PFSK-1 (cell line): ENCODE measurements at regions not wholly inside any gene's neighbourhood (a gene's known extent, or its start where the extent isn't known, plus 50 kb on each side); places are given as distances from the start of the nearest gene placed in this dataset.

Experiments
- FOXP2 ChIP-seq: optimal IDR thresholded peaks from 2 replicates; pipeline ENCODE3; 2011; ENCODE audit warnings: borderline replicate concordance, control low read depth, inconsistent platforms; ENCODE audit not compliant: insufficient read depth; ENCODE audit errors: extremely low read length, extremely low read depth
- POLR2AphosphoS5 ChIP-seq: IDR thresholded peaks from 2 replicates; pipeline ENCODE4 v1.6.1; 2012; ENCODE audit warnings: low read depth, mild to moderate bottlenecking, control low read depth, low read length, moderate library complexity
- SIN3A ChIP-seq: IDR thresholded peaks from 2 replicates; pipeline ENCODE4 v1.6.1; 2012; ENCODE audit warnings: mild to moderate bottlenecking, low read length, moderate library complexity, borderline replicate concordance; ENCODE audit not compliant: insufficient read depth
- TAF1 ChIP-seq: IDR thresholded peaks from 2 replicates; pipeline ENCODE4 v1.6.1; 2012; ENCODE audit warnings: low read length, control low read depth, borderline replicate concordance; ENCODE audit not compliant: insufficient read depth
- TF ChIP-seq, protein P1 (sequence below), 2 experiments: IDR thresholded peaks; 2 replicates each; pipeline versions ENCODE4 v1.6.1 to v1.8.0; 2011 to 2012; ENCODE audit warnings: low read depth in 2 of 2, low read length in 2 of 2, control low read depth in 1 of 2, inconsistent platforms in 1 of 2, mild to moderate bottlenecking in 1 of 2, moderate library complexity in 1 of 2; ENCODE audit not compliant: insufficient read depth in 1 of 2

DNA sequence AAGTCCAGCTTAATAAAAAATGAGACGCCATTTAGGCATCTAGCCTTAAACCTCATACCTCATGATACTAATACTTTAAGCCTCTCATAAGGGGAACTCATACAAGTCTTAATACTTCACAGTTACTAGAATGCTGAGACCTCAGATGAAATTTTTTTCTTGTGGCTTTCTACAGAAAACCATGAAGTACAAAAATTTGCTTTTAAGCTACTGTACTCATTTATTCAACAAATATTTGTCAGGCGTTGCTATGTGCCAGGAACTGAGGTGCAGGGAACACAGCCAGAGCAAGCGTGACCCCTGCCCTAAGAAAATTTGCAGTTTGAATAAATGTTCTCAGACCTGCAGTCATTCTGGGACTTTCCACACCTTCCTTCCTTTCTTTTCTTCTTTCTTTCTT, 150.6 kb downstream of the MRPL39 start:
- TF ChIP-seq SIN3A (no peak), POLR2AphosphoS5 (no peak), TAF1 (no peak), FOXP2 (no peak)
- TF ChIP-seq, protein P1, sequence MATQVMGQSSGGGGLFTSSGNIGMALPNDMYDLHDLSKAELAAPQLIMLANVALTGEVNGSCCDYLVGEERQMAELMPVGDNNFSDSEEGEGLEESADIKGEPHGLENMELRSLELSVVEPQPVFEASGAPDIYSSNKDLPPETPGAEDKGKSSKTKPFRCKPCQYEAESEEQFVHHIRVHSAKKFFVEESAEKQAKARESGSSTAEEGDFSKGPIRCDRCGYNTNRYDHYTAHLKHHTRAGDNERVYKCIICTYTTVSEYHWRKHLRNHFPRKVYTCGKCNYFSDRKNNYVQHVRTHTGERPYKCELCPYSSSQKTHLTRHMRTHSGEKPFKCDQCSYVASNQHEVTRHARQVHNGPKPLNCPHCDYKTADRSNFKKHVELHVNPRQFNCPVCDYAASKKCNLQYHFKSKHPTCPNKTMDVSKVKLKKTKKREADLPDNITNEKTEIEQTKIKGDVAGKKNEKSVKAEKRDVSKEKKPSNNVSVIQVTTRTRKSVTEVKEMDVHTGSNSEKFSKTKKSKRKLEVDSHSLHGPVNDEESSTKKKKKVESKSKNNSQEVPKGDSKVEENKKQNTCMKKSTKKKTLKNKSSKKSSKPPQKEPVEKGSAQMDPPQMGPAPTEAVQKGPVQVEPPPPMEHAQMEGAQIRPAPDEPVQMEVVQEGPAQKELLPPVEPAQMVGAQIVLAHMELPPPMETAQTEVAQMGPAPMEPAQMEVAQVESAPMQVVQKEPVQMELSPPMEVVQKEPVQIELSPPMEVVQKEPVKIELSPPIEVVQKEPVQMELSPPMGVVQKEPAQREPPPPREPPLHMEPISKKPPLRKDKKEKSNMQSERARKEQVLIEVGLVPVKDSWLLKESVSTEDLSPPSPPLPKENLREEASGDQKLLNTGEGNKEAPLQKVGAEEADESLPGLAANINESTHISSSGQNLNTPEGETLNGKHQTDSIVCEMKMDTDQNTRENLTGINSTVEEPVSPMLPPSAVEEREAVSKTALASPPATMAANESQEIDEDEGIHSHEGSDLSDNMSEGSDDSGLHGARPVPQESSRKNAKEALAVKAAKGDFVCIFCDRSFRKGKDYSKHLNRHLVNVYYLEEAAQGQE (IDR thresholded peaks at IDR 0.05; ENCODE audit: insufficient read depth in 1 of 2, low read depth in 2 of 2, low read length in 2 of 2): no peak

DNA sequence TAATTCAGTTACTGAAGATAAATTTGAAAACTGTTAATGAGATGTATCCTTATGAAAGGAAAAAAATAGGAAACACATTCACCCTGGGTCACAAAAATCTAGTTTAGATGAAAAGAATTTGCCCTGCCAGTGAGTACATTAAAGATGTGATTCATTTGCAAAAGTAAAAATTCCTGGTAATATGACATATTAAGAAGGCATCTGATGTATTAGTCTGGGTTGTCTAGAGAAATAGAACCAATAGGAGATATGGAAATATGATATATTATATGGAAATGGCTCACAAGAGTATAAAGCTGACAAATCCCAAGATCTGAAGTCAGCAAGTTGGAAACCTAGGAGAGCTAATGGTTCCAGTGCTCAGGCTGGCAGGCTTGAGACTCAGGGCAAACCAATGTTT, 153.8 kb downstream of the MRPL39 start:
- no peak for TF ChIP-seq SIN3A
- no peak for TF ChIP-seq FOXP2
- TF ChIP-seq TAF1: no peak
- no peak for TF ChIP-seq POLR2AphosphoS5
- TF ChIP-seq, protein P1 (IDR thresholded peaks at IDR 0.05; ENCODE audit: insufficient read depth in 1 of 2, low read depth in 2 of 2, low read length in 2 of 2): no peak

DNA sequence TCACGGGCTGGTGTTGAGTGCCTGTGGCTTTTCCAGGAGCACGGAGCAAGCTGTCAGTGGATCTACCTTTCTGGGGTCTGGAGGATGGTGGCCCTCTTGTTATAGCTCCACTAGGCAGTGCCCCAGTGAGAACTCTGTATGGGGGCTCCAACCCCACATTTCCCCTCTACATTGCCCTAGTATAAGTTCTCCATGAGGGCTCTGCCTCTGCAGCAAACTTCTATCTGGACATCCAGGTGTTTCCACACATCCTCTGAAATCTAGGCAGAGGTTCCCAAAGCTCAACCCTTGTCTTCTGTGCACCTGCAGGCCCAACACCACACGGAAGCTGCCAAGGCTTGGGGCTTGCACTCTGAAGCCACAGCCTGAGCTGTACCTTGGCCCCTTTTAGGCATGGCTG, 157.3 kb downstream of the MRPL39 start:
- TF ChIP-seq TAF1 (no peak), FOXP2 (no peak), POLR2AphosphoS5 (no peak), SIN3A (no peak)
- TF ChIP-seq, protein P1 (IDR thresholded peaks at IDR 0.05; ENCODE audit: insufficient read depth in 1 of 2, low read depth in 2 of 2, low read length in 2 of 2): no peak

DNA sequence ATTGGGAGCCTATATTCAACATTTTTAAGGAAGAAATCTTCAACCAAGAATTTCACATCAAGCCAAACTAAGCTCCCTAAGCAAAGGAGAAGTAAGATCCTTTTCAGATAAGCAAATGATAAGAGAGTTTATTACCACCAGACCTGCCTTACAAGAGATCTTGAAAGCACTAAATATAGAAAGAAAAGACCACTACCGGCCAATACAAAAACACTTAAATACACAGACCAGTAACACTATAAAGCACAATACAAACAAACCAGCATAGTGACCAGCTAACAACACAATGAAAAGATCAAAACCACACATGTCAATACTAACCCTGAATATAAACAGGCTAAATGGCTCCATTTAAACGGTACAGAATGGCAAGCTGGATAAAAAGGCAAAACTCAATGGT, 165.4 kb downstream of the MRPL39 start:
- TF ChIP-seq, protein P1 (IDR thresholded peaks at IDR 0.05; ENCODE audit: insufficient read depth in 1 of 2, low read depth in 2 of 2, low read length in 2 of 2): no peak
- TF ChIP-seq SIN3A (no peak), TAF1 (no peak), POLR2AphosphoS5 (no peak), FOXP2 (no peak)

DNA sequence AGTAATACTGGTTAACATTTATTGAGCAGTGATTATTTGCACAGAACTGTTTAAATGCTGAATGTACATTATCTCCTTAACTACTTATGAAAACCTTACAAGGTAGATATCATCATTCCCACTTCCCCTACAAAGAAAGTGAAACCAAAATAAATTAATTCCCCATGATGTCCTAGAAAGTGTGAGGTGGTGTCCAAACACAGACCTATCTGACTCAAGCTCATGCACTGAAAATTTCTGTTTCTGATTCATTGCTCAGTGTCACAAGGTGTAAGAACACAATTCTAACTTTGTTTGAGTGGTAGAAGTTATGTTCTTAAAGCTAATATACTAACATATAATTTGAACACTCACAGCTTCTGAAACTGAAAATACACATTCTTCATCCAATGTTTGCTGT, 178.7 kb downstream of the MRPL39 start:
- no peak for TF ChIP-seq TAF1
- no peak for TF ChIP-seq FOXP2
- TF ChIP-seq POLR2AphosphoS5: no peak
- TF ChIP-seq, protein P1 (IDR thresholded peaks at IDR 0.05; ENCODE audit: insufficient read depth in 1 of 2, low read depth in 2 of 2, low read length in 2 of 2): no peak
- TF ChIP-seq SIN3A: no peak
